Glutamatergic neuron (in vitro differentiated cells): ENCODE measurements at regions not wholly inside any gene's neighbourhood (a gene's known extent, or its start where the extent isn't known, plus 50 kb on each side); places are given as distances from the start of the nearest gene placed in this dataset.

Source experiments
- DNase-seq: peaks from one replicate; pipeline ENCODE4 v3.0.0; 2022
- H3K27ac Mint-ChIP-seq: one replicate; pipeline ENCODE4 v1.8.0; 2020; ENCODE audit warnings: mild to moderate bottlenecking, mixed read lengths, inconsistent platforms; ENCODE audit not compliant: unreplicated experiment
- H3K27me3 Mint-ChIP-seq: one replicate; pipeline ENCODE4 v1.8.0; 2020; ENCODE audit warnings: mild to moderate bottlenecking, moderate library complexity, mixed read lengths, inconsistent platforms; ENCODE audit not compliant: unreplicated experiment
- H3K36me3 Mint-ChIP-seq: one replicate; pipeline ENCODE4 v1.8.0; 2020; ENCODE audit warnings: mild to moderate bottlenecking, mixed read lengths, inconsistent platforms; ENCODE audit not compliant: unreplicated experiment
- H3K4me1 Mint-ChIP-seq: one replicate; pipeline ENCODE4 v1.8.0; 2020; ENCODE audit warnings: mild to moderate bottlenecking, low read depth, mixed read lengths, inconsistent platforms; ENCODE audit not compliant: unreplicated experiment
- H3K4me3 Mint-ChIP-seq: one replicate; pipeline ENCODE4 v1.8.0; 2020; ENCODE audit warnings: mild to moderate bottlenecking, mixed read lengths, inconsistent platforms; ENCODE audit not compliant: unreplicated experiment
- H3K9me3 Mint-ChIP-seq: one replicate; pipeline ENCODE4 v1.8.0; 2020; ENCODE audit warnings: mild to moderate bottlenecking, moderate library complexity, mixed read lengths, inconsistent platforms; ENCODE audit not compliant: unreplicated experiment
- TF ChIP-seq, protein P1 (sequence below): fragments of 200-600 bp; sonication (generic); IDR thresholded peaks from one replicate; pipeline ENCODE4 v1.5.0; 2021; ENCODE audit not compliant: partially characterized antibody, unreplicated experiment

- TF ChIP-seq, protein P1, sequence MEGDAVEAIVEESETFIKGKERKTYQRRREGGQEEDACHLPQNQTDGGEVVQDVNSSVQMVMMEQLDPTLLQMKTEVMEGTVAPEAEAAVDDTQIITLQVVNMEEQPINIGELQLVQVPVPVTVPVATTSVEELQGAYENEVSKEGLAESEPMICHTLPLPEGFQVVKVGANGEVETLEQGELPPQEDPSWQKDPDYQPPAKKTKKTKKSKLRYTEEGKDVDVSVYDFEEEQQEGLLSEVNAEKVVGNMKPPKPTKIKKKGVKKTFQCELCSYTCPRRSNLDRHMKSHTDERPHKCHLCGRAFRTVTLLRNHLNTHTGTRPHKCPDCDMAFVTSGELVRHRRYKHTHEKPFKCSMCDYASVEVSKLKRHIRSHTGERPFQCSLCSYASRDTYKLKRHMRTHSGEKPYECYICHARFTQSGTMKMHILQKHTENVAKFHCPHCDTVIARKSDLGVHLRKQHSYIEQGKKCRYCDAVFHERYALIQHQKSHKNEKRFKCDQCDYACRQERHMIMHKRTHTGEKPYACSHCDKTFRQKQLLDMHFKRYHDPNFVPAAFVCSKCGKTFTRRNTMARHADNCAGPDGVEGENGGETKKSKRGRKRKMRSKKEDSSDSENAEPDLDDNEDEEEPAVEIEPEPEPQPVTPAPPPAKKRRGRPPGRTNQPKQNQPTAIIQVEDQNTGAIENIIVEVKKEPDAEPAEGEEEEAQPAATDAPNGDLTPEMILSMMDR, result no peak
- DNase-seq, result no peak
- H3K4me3 Mint-ChIP-seq, result no peak overlapping the region
- no peak overlapping the region for H3K27ac Mint-ChIP-seq
- peaks cover 5% of the 10 kb centered on the region for H3K36me3 Mint-ChIP-seq
- H3K9me3 Mint-ChIP-seq, result no peaks in the 10 kb centered on the region
- no peaks in the 10 kb centered on the region for H3K27me3 Mint-ChIP-seq
- no peaks in the 10 kb centered on the region for H3K4me1 Mint-ChIP-seq
Observed at GRCh38 chr9:82511626-82512025, 523.1 kb downstream of the SPATA31D1 start.

DNA sequence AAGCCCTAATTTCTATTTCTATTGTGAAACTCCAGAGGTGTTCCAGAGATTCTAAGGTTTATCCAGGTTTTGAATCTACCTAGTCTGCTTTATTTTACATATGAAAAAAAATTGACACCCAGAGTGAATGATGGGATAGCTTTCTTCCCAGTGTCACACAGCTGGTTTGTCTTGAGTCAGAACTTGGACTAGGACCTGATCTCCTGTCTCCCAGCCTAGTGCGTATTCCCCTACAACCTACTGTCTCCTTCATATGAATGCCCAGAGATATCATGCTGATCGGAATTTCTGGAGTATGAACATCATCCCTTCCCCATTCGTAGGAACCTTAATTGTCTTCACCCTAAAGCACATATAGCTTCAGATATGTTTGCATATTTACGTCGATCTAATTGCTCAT, 524.2 kb downstream of the SPATA31D1 start:
- Mint-ChIP-seq H3K9me3 (no peaks in the 10 kb centered on the region), H3K27ac (no peak overlapping the region), H3K27me3 (no peaks in the 10 kb centered on the region), H3K36me3 (no peaks in the 10 kb centered on the region), H3K4me3 (no peak overlapping the region), H3K4me1 (no peaks in the 10 kb centered on the region)
- DNase-seq, result no peak
- TF ChIP-seq, protein P1, result no peak

- Mint-ChIP-seq H3K4me3 (no peak overlapping the region), H3K36me3 (no peaks in the 10 kb centered on the region), H3K4me1 (no peaks in the 10 kb centered on the region), H3K27me3 (no peaks in the 10 kb centered on the region), H3K27ac (no peak overlapping the region), H3K9me3 (no peaks in the 10 kb centered on the region)
- TF ChIP-seq, protein P1, result no peak
- no peak for DNase-seq
Observed at GRCh38 chr9:82513242-82513751, 524.7 kb downstream of the SPATA31D1 start.

DNA sequence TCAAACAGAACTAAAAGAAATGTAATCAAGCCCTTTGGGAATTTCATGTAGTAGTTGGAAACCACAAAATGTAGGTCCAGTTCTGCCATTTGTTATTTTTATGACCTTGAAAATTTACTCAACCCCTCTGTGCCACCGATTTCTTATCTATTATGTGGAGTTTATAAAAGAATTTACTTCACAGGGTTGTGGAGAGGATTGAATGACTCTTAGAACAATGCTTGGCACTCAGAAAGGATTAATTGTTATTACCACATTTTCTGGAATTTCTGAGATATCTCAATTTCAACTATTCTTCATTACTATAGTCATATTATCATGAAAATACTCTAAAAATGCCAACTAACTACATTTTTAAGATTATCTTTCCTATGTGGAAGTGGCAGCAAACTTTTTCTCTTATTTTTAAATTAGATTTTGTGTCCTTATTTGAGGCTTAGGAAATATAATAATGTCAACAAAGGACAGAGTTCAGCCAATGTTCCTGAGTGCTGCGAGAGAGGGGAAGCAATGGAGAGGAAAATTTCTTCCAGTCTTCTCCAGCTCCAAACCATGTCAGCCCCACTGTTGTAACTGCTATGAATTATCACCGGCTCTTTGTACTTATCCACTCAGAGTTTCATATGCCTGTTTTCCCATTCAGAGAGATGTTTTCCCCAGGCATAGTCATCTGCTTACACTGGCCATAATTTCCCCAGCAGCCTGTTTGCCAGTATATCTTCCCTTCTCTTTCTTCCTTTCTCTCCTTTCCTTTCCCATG, 525.6 kb downstream of the SPATA31D1 start:
- H3K4me3 Mint-ChIP-seq, result no peak overlapping the region
- H3K36me3 Mint-ChIP-seq, result no peaks in the 10 kb centered on the region
- H3K9me3 Mint-ChIP-seq, result no peaks in the 10 kb centered on the region
- H3K27ac Mint-ChIP-seq, result no peak overlapping the region
- TF ChIP-seq, protein P1, result no peak
- no peaks in the 10 kb centered on the region for H3K4me1 Mint-ChIP-seq
- no peak for DNase-seq
- H3K27me3 Mint-ChIP-seq, result no peaks in the 10 kb centered on the region

- H3K27me3 Mint-ChIP-seq, result no peaks in the 10 kb centered on the region
- TF ChIP-seq, protein P1, result no peak
- H3K36me3 Mint-ChIP-seq, result peaks cover under 1% of the 10 kb centered on the region
- no peaks in the 10 kb centered on the region for H3K4me1 Mint-ChIP-seq
- no peaks in the 10 kb centered on the region for H3K9me3 Mint-ChIP-seq
- H3K4me3 Mint-ChIP-seq, result no peak overlapping the region
- no peak overlapping the region for H3K27ac Mint-ChIP-seq
- no peak for DNase-seq
Observed at GRCh38 chr9:82518868-82519267, 530.3 kb downstream of the SPATA31D1 start.
